GM23248 (cell line): ENCODE measurements at regions not wholly inside any gene's neighbourhood (a gene's known extent, or its start where the extent isn't known, plus 50 kb on each side); places are given as distances from the start of the nearest gene placed in this dataset.

Source experiments
- DNase-seq: peaks from one replicate; pipeline ENCODE4 v3.0.0-alpha.2; 2015
- H2AFZ ChIP-seq: fragments of 200-600 bp; sonication (generic); 2 replicates; pipeline ENCODE4 v1.6.1; 2016; ENCODE audit warnings: antibody characterized with exemption
- H3F3A ChIP-seq: fragments of 200-600 bp; sonication (generic); 2 replicates; pipeline ENCODE4 v1.6.1; 2016; ENCODE audit warnings: mild to moderate bottlenecking, antibody characterized with exemption, mixed run types; ENCODE audit not compliant: insufficient read depth
- H3K27ac ChIP-seq: fragments of 200-600 bp; sonication (generic); 2 replicates; pipeline ENCODE4 v1.5.1; 2016; ENCODE audit warnings: mild to moderate bottlenecking
- H3K27me3 ChIP-seq: fragments of 200-600 bp; sonication (generic); replicated peaks from 2 replicates; pipeline ENCODE4 v1.6.1; 2016; ENCODE audit warnings: mild to moderate bottlenecking; ENCODE audit not compliant: insufficient read depth
- H3K36me3 ChIP-seq: fragments of 200-600 bp; sonication (generic); 2 replicates; pipeline ENCODE4 v1.6.1; 2016; ENCODE audit warnings: low read depth, mild to moderate bottlenecking
- H3K4me1 ChIP-seq: fragments of 200-600 bp; sonication (generic); 2 replicates; pipeline ENCODE4 v1.6.1; 2016; ENCODE audit warnings: mild to moderate bottlenecking; ENCODE audit not compliant: insufficient read depth
- H3K4me2 ChIP-seq: fragments of 200-600 bp; sonication (generic); one replicate; pipeline ENCODE4 v1.6.1; 2016; ENCODE audit warnings: mild to moderate bottlenecking; ENCODE audit not compliant: unreplicated experiment
- H3K4me3 ChIP-seq: fragments of 200-600 bp; sonication (generic); 2 replicates; pipeline ENCODE4 v1.5.1; 2016; ENCODE audit warnings: mild to moderate bottlenecking
- H3K79me2 ChIP-seq: fragments of 200-600 bp; sonication (generic); 2 replicates; pipeline ENCODE4 v1.6.1; 2016; ENCODE audit warnings: mild to moderate bottlenecking; ENCODE audit not compliant: insufficient read depth
- H3K9ac ChIP-seq: fragments of 200-600 bp; sonication (generic); 2 replicates; pipeline ENCODE4 v1.6.1; 2016; ENCODE audit warnings: mild to moderate bottlenecking
- H3K9me2 ChIP-seq: fragments of 200-600 bp; sonication (generic); 2 replicates; pipeline ENCODE4 v1.6.1; 2016; ENCODE audit warnings: mixed run types, mild to moderate bottlenecking, moderate library complexity; ENCODE audit not compliant: insufficient read depth
- H3K9me3 ChIP-seq: fragments of 200-600 bp; sonication (generic); one replicate; pipeline ENCODE4 v1.6.1; 2017; ENCODE audit warnings: low read depth
- H4K20me1 ChIP-seq: fragments of 200-600 bp; sonication (generic); 2 replicates; pipeline ENCODE4 v1.6.0; 2016; ENCODE audit not compliant: insufficient read depth
- EZH2 ChIP-seq: fragments of 200-600 bp; sonication (generic); IDR thresholded peaks from 2 replicates; pipeline ENCODE4 v1.6.1; 2018; ENCODE audit warnings: antibody characterized with exemption, mild to moderate bottlenecking; ENCODE audit not compliant: insufficient read depth, poor library complexity, severe bottlenecking
- EZH2phosphoT487 ChIP-seq: fragments of 200-600 bp; sonication (generic); IDR thresholded peaks from 2 replicates; pipeline ENCODE4 v1.6.1; 2018; ENCODE audit warnings: antibody characterized with exemption, moderate library complexity, mild to moderate bottlenecking, low read depth; ENCODE audit not compliant: insufficient read depth
- WGBS, 2 experiments: methylation state at CpG; one replicate each; pipeline ENCODE4 v1.1.6; 2015 to 2017; ENCODE audit warnings: low lambda C conversion rate in 2 of 2, low coverage in 1 of 2; ENCODE audit errors: missing lambda C conversion rate in 2 of 2; 5-methylcytosine and 5-hydroxymethylcytosine counted together
- in situ Hi-C: fragments of 300-500 bp; cut with MboI; formaldehyde crosslinking; loops from 2 replicates; pipeline ENCODE4 v1.15.0; 2020

- no peak overlapping the region for H3K4me3 ChIP-seq
- no peaks in the 10 kb centered on the region for H3K9me3 ChIP-seq
- TF ChIP-seq EZH2phosphoT487, result no peak
- TF ChIP-seq EZH2, result no peak
- H4K20me1 ChIP-seq, result no peaks in the 10 kb centered on the region
- H3F3A ChIP-seq, result no peaks in the 10 kb centered on the region
- in situ Hi-C loops, result no loop called here
- H3K9me2 ChIP-seq, result no peaks in the 10 kb centered on the region
- H2AFZ ChIP-seq, result no peak overlapping the region
- no peak for DNase-seq
- H3K4me2 ChIP-seq, result no peak overlapping the region
- no peaks in the 10 kb centered on the region for H3K36me3 ChIP-seq
- WGBS, 2 experiments, result 44 to 55% methylated on average over 1 of the region's 1 CpG
- H3K79me2 ChIP-seq, result no peaks in the 10 kb centered on the region
- H3K27me3 ChIP-seq, result peaks cover 3% of the 10 kb centered on the region; the same call in 1 of the 2 replicates
- peaks cover 7% of the 10 kb centered on the region for H3K4me1 ChIP-seq
- H3K9ac ChIP-seq, result no peak overlapping the region
- H3K27ac ChIP-seq, result no peak overlapping the region
Measured at GRCh38 chr11:109584001-109584972, 162.3 kb downstream of the C11orf87 start.

- peaks cover 3% of the 10 kb centered on the region; the same call in 1 of the 2 replicates for H3K27me3 ChIP-seq
- H3K4me2 ChIP-seq, result no peak overlapping the region
- no peak overlapping the region for H3K27ac ChIP-seq
- H2AFZ ChIP-seq, result no peak overlapping the region
- no peaks in the 10 kb centered on the region; the same call in 1 of the 2 replicates for H3K9me2 ChIP-seq
- H3K4me1 ChIP-seq, result peaks cover 7% of the 10 kb centered on the region
- no peak for DNase-seq
- no peaks in the 10 kb centered on the region for H4K20me1 ChIP-seq
- WGBS, 2 experiments, result 14 to 17% methylated on average over 2 of the region's 2 CpGs
- H3K9me3 ChIP-seq, result no peaks in the 10 kb centered on the region
- in situ Hi-C loops, result no loop called here
- no peak overlapping the region for H3K4me3 ChIP-seq
- no peaks in the 10 kb centered on the region for H3K79me2 ChIP-seq
- H3F3A ChIP-seq, result no peaks in the 10 kb centered on the region
- no peak overlapping the region for H3K9ac ChIP-seq
- no peak for TF ChIP-seq EZH2
- no peak for TF ChIP-seq EZH2phosphoT487
- H3K36me3 ChIP-seq, result no peaks in the 10 kb centered on the region
Measured at GRCh38 chr11:109586789-109587188, 164.8 kb downstream of the C11orf87 start.

- no peaks in the 10 kb centered on the region for H3K79me2 ChIP-seq
- no peaks in the 10 kb centered on the region for H3K36me3 ChIP-seq
- no peaks in the 10 kb centered on the region for H3K9me3 ChIP-seq
- no peak for DNase-seq
- H3K4me2 ChIP-seq, result no peak overlapping the region
- in situ Hi-C loops, result no loop called here
- TF ChIP-seq EZH2 (no peak), EZH2phosphoT487 (no peak)
- H3K27ac ChIP-seq, result no peak overlapping the region
- H4K20me1 ChIP-seq, result no peaks in the 10 kb centered on the region
- peaks cover 12% of the 10 kb centered on the region; the same call in 1 of the 2 replicates for H3K27me3 ChIP-seq
- no peak overlapping the region for H3K4me3 ChIP-seq
- H3K4me1 ChIP-seq, result no peaks in the 10 kb centered on the region
- no peak overlapping the region for H3K9ac ChIP-seq
- H3K9me2 ChIP-seq, result no peaks in the 10 kb centered on the region; the same call in 1 of the 2 replicates
- no peaks in the 10 kb centered on the region for H3F3A ChIP-seq
- H2AFZ ChIP-seq, result no peak overlapping the region
Measured at GRCh38 chr11:109590782-109591181, 168.8 kb downstream of the C11orf87 start.

- Histone ChIP-seq H3K27me3 (peaks cover 8% of the 10 kb centered on the region; the same call in 1 of the 2 replicates), H3K9me2 (no peaks in the 10 kb centered on the region), H2AFZ (no peak overlapping the region), H3K4me2 (no peak overlapping the region), H4K20me1 (no peaks in the 10 kb centered on the region), H3K4me1 (no peaks in the 10 kb centered on the region), H3K79me2 (no peaks in the 10 kb centered on the region), H3F3A (no peaks in the 10 kb centered on the region), H3K36me3 (no peaks in the 10 kb centered on the region), H3K9me3 (no peaks in the 10 kb centered on the region), H3K4me3 (no peak overlapping the region), H3K27ac (no peak overlapping the region), H3K9ac (no peak overlapping the region)
- TF ChIP-seq EZH2 (no peak), EZH2phosphoT487 (no peak)
- 48 to 60% methylated on average over 4 of the region's 4 CpGs for WGBS, 2 experiments
- no peak for DNase-seq
- in situ Hi-C loops, result no loop called here
Measured at GRCh38 chr11:109597336-109597735, 175.3 kb downstream of the C11orf87 start.
